ENCODE measurements at regions not wholly inside any gene's neighbourhood (a gene's known extent, or its start where the extent isn't known, plus 50 kb on each side); places are given as distances from the start of the nearest gene placed in this dataset.

GRCh38 chr10:88083597-88083989 lies 220.2 kb downstream of the PTEN start:
- no peak for DNase-seq (ENCODE audit: low spot score)

DNA sequence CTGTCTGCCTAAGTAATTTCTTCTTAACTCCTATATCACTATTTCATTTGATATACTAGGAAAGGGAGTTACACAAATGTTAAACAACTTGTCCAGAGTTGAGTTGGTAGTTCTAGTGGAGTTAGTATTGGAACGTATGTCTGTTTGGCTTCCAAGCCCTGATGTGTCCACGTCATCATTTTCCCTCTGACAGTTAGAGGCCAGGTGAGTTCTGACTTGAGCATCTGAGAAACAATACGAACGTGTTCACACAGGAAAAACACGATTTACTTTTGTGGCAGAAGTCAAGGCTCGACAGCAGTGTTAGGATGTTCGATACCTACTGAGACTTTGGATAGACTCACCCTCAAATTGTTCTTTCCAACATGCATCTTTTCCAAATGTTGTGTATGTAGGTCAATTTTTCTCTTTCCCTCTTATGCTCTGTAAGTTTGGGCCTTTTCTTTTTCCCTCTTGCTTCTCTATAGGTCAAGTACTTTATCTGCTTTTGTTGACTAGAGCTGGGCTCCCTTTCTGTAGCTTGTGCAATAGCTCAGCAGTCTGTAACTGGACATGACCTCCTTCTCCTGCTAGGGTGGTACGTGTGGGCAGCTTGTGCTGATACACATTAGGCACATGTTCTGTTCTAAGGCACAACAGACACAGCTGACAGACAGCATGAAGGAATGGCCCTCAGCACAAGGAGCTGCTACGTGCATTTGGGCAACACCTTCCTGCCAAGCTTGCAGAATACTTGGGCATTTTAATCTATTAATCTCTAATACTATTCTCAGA lies 222.9 kb downstream of the PTEN start:
- no peak for DNase-seq (ENCODE audit: low spot score)

GRCh38 chr10:88088441-88089340 lies 225.3 kb downstream of the PTEN start:
- no peak for DNase-seq (ENCODE audit: low spot score)

- DNase-seq (ENCODE audit: low spot score): no peak
These were observed 226.1 kb downstream of the PTEN start for GRCh38 chr10:88089498-88089897.

DNA sequence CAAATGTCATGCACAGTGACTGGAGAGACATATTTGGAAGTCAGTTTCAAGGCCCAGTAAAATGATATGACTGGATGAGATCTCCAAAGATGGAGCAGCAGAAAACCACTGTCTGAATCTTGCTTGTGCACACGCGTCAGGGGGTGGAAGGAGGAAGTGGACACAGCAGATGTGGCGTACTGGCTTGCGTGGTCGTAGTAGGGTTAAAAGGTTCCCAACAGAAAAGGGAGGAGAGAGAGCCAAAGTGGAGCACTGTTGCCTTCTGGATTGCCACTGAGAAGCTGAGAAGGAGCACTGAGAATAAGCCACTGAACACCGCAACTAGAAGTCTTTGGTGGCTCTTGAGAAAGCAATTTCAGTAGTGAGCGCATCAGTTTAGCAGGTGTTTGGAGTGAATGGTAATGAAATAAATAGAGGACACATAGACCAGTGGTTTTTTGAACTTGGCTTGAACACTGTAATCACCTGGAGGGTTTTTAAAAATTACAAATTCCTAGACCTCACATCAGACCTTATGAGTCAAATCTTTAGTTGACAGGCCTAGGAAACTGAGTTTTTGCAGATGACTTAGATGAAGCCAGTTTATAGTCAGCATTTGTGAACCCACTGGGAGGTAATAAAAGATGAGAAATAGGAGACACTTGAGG lies 227.3 kb downstream of the PTEN start:
- DNase-seq (ENCODE audit: low spot score): no peak

GRCh38 chr10:88091490-88092061 lies 228.2 kb downstream of the PTEN start:
- DNase-seq (ENCODE audit: low spot score): no peak

DNA sequence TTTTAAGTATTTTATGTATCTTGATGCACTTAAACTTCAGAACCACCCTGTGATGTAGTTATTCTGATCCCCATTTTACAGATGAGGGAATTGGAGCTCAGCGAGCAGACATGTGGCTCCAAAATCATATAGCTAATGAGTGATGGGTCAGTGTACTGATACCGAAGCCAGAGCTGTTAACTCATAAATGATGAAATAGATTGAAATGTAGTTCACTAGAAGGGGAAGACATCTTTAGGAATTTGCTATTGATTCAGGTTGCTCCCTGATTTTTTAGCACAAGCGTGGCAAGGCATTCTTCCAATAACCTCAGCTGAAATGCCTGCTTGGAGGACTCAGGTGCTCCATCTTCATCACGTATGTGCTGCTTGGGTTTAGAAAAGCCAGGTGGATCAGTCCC lies 228.8 kb downstream of the PTEN start:
- no peak for DNase-seq (ENCODE audit: low spot score)

DNA sequence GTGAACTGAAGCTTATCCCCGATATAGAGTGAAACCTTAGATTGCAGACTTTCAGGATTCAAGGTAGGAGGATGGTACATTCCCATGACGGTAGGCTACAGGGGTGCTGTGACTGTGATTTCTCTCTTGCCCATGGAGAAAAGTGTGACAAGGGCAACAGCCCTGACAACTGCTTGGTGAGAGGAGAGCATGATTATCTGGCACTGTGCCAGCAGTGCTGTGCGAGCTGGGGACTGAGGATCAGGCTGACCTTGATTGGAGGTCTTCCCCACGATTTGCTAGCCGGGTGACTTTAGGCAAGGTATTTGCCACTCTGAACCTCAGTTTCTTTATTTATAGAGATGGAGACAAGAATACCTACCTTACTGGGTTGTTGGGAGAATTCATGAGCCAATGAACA lies 229.5 kb downstream of the PTEN start:
- DNase-seq (ENCODE audit: low spot score): no peak

GRCh38 chr10:88094795-88095194 lies 231.4 kb downstream of the PTEN start:
- DNase-seq (ENCODE audit: low spot score): no peak

- peak; percentile 65 for DNase-seq (ENCODE audit: low spot score)
These were observed 231.8 kb downstream of the PTEN start for GRCh38 chr10:88095223-88095721.

DNA sequence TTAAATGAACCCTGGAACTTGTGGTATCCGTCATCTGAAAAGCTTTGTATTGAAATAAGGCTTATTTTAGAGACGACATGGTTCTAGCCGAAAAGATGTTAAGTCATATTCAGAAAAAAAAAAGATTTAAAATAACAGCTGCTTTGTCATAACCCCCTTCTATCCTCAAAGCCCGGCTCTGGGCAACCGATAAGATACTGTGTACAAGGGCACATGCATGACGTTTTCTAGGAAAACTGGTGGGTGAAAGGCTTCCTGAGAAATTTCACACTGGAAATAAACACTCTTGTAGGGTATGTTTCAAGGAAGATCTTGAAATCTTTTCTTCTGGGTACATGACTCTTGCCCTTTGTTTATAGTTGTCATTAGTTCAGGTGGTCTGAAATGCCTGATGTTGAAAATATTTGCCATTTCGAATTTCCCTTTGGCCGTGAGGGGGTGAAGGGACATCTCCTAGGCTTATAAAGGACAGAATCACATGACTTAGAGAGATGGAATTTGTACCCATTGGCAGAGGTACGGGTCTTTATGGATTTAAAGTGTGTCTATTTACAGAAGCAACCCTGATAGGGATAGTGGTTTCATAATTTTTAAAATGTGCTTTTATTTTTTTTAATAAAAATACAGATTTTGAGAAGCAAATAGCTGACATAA lies 232.5 kb downstream of the PTEN start:
- no peak for DNase-seq (ENCODE audit: low spot score)

DNA sequence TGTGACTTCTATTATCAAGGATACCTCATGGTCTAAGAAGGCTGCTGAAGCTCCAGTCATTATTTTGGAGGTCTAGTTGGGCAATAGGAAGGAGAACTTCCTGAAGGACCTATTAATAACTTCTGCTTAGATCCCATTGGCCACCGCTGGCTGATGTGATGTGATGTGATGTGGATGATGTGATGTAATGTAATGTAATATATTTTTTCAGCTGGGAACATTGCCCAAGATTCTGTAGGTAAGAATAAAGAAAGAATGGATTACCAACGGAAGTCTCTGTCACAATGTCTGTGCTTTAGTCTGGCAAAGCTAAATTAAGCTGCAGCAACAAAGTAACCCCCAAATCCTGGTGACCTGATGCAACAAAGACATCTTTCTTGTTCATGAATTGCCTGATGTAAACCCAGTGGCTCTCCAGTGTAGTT lies 233.7 kb downstream of the PTEN start:
- DNase-seq (ENCODE audit: low spot score): no peak

GRCh38 chr10:88097536-88097935 lies 234.1 kb downstream of the PTEN start:
- no peak for DNase-seq (ENCODE audit: low spot score)

GRCh38 chr10:88100281-88100680 lies 236.9 kb downstream of the PTEN start:
- DNase-seq (ENCODE audit: low spot score): no peak

DNA sequence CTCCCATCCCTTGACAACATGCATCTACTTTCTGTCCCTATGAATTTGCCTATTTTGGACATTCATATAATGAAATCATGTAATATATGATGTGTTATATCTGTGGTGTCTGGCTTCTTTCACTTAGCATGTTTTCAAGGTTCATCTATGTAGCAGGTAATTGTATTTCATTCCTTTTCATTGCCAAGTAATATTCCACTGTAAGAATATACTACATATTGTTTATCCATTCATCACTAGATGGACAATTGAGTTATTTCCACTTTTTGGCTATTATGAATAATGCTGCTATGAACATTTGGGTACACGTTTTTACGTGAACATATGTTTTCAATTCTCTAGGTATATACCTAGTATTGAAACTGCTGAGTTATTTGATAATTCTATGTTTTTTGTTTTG lies 238.2 kb downstream of the PTEN start:
- no peak for DNase-seq (ENCODE audit: low spot score)

DNA sequence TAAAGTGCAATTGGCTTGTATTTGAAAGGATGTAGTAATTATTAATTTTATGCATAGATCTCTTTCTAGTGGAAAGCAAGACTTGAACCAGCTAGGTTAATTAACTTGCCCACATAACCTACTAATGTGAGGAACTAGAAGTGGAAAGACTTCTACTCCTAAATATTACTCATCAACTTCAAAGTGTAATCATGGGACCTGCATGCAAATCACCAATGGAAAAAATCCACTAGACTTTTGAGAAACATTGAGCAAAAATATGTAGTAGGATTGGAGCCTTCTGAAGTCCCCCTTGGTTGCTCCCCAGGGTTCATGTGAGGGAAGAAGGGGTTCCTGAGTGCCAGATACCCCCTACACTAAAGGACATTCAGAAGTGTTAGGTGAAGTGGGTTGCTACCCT lies 240.2 kb downstream of the PTEN start:
- no peak for DNase-seq (ENCODE audit: low spot score)

DNA sequence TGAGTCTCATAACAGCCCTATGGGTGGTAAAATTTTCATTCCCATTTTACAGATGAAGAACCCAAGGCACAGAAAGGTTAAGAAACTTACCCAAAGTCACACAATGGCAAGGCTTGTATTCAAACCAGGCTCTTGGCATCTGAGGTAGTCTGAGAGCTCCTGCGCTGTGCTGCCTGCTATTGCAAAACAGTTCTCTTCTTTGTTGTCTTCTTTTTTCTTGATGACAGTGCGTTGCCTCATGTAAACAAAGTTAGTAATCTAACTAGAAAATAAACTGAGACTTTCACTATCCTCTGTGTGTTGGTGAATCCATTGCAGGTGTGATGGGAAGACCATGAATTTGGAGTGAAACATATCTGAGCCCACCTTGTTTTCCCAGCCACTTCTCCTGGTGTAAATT lies 240.8 kb downstream of the PTEN start:
- DNase-seq (ENCODE audit: low spot score): no peak

GRCh38 chr10:88106366-88106765 lies 242.9 kb downstream of the PTEN start:
- DNase-seq (ENCODE audit: low spot score): no peak

GRCh38 chr10:88107296-88108097 lies 244.1 kb downstream of the PTEN start:
- DNase-seq (ENCODE audit: low spot score): no peak

DNA sequence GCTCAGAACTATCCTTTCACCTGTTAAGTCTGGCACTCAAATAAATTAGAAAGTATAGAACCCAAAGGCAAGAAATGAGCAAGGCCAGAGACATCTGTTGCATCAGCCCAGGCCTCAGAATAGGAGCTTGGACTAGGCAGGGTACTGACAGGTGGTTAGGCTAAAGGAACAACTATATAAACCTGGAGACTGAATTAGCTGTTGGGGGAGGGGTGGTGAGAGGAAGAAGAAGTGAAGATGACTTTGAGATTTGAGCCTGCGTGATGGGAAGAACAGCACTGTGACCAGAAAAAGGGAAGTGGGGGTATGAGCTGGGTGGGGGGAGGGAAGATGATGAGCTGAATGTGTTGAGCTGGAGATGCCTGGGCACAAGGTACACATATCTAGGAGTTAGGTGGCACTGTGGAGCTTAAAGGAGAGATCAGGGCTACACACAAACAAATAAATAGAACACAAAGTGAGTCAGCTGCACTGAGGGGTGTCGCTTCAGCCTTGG lies 244.7 kb downstream of the PTEN start:
- no peak for DNase-seq (ENCODE audit: low spot score)

- DNase-seq (ENCODE audit: low spot score): peak; percentile 66
These were observed 246.9 kb downstream of the PTEN start for GRCh38 chr10:88110355-88110754.

All from AG20443 (cell line).